ENCODE measurements at regions not wholly inside any gene's neighbourhood (a gene's known extent, or its start where the extent isn't known, plus 50 kb on each side); places are given as distances from the start of the nearest gene placed in this dataset.

DNA sequence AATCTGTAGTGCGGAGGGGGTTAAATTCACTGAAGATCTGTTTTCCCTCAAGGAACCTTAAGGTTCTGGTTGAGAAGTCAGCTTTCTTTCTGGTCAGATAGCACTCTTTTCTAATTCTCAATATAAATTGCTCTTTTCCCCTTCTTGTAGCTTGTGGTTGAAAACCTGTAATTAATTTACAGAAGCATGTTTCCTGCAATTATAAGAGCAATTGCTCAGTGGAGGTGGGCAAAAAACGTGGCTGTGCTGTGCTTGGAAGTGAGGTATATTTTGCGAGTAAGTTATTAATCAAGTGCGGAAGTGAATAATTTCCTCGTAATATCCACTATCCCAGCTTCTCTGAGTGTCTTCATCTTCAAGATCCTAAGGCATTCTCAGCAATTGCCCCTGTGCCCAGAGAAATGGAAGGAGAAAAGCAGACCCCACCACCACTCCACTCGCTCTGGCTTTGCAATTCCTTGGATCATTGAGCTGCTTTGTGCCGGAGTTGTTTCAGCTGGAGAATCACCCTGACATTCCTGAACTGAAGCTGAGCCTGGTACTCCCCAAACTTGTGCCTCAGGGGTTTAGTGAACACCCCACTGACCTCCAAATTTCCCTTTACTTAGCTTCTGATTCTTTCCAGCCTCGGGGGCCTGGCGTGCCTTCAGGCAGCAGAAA, 140.6 kb downstream of the LRRC70 start:
- TF ChIP-seq, protein P1, sequence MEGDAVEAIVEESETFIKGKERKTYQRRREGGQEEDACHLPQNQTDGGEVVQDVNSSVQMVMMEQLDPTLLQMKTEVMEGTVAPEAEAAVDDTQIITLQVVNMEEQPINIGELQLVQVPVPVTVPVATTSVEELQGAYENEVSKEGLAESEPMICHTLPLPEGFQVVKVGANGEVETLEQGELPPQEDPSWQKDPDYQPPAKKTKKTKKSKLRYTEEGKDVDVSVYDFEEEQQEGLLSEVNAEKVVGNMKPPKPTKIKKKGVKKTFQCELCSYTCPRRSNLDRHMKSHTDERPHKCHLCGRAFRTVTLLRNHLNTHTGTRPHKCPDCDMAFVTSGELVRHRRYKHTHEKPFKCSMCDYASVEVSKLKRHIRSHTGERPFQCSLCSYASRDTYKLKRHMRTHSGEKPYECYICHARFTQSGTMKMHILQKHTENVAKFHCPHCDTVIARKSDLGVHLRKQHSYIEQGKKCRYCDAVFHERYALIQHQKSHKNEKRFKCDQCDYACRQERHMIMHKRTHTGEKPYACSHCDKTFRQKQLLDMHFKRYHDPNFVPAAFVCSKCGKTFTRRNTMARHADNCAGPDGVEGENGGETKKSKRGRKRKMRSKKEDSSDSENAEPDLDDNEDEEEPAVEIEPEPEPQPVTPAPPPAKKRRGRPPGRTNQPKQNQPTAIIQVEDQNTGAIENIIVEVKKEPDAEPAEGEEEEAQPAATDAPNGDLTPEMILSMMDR (IDR thresholded peaks at IDR 0.05; ENCODE audit: unreplicated experiment), result no peak
- Mint-ChIP-seq H3K4me1 (ENCODE audit: unreplicated experiment) (peaks cover 7% of the 10 kb centered on the region), H3K36me3 (ENCODE audit: low read depth, unreplicated experiment) (no peaks in the 10 kb centered on the region), H3K27me3 (ENCODE audit: unreplicated experiment) (no peaks in the 10 kb centered on the region), H3K27ac (ENCODE audit: unreplicated experiment) (no peak overlapping the region), H3K9me3 (ENCODE audit: unreplicated experiment) (no peaks in the 10 kb centered on the region), H3K4me3 (ENCODE audit: unreplicated experiment) (no peak overlapping the region)
- no peak for DNase-seq (ENCODE audit: low spot score)

DNA sequence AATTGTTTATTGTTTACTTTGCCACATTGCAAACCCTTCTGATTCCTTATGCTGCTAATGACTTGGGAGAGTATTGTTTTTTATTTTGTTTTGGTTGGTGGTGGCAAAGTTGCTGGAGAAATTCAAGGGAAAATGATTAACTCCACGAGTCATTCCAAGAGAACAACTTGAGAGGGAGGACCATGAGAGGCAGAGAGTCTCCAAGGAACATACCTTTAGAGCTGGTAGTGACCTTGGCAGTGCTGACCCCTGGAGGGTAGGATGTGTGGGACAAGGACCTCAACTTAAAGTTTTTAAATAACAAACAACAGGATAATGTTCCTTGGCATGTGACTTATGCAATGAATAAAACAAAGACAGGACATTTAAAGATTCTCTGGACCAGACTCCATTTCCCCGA, 139.7 kb downstream of the LRRC70 start:
- no peaks in the 10 kb centered on the region for H3K9me3 Mint-ChIP-seq (ENCODE audit: unreplicated experiment)
- no peaks in the 10 kb centered on the region for H3K27me3 Mint-ChIP-seq (ENCODE audit: unreplicated experiment)
- no peak for DNase-seq (ENCODE audit: low spot score)
- TF ChIP-seq, protein P1 (IDR thresholded peaks at IDR 0.05; ENCODE audit: unreplicated experiment), result peak; percentile 21
- H3K36me3 Mint-ChIP-seq (ENCODE audit: low read depth, unreplicated experiment), result no peaks in the 10 kb centered on the region
- H3K4me1 Mint-ChIP-seq (ENCODE audit: unreplicated experiment), result peaks cover 7% of the 10 kb centered on the region
- no peak overlapping the region for H3K27ac Mint-ChIP-seq (ENCODE audit: unreplicated experiment)
- H3K4me3 Mint-ChIP-seq (ENCODE audit: unreplicated experiment), result no peak overlapping the region

DNA sequence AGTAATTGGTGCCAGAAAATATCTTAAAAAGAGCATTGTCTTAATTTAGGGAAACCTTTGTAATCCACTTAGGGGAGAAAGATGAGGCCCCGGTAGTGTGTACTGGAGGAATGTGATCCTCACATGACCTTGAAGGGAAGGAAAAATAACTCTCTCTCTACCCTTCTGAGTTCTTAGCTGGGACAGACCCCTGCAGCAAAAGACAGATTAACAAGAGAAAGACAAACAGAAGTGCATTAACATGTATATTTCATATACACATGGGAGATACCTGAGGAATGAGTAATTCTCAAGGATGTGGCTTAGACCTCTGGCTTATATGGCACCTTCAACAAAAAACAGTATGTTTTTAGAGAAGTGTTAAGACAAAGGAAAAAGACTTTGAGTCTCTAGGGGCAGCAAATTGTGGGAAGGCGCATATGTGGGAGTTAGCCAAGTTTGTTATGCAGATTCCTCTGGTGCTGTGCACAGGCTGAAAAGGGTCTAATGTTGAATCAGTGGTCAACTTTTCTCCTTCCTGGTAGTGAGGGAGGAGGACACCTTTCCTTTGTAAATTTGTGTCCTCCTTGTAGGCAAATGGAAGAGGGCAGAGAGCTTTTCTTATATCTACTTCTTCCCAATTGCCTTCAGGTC, 138.8 kb downstream of the LRRC70 start:
- H3K4me1 Mint-ChIP-seq (ENCODE audit: unreplicated experiment), result peaks cover 7% of the 10 kb centered on the region
- DNase-seq (ENCODE audit: low spot score), result no peak
- no peak overlapping the region for H3K27ac Mint-ChIP-seq (ENCODE audit: unreplicated experiment)
- H3K27me3 Mint-ChIP-seq (ENCODE audit: unreplicated experiment), result no peaks in the 10 kb centered on the region
- H3K36me3 Mint-ChIP-seq (ENCODE audit: low read depth, unreplicated experiment), result no peaks in the 10 kb centered on the region
- H3K9me3 Mint-ChIP-seq (ENCODE audit: unreplicated experiment), result no peaks in the 10 kb centered on the region
- TF ChIP-seq, protein P1 (IDR thresholded peaks at IDR 0.05; ENCODE audit: unreplicated experiment), result no peak
- no peak overlapping the region for H3K4me3 Mint-ChIP-seq (ENCODE audit: unreplicated experiment)

DNA sequence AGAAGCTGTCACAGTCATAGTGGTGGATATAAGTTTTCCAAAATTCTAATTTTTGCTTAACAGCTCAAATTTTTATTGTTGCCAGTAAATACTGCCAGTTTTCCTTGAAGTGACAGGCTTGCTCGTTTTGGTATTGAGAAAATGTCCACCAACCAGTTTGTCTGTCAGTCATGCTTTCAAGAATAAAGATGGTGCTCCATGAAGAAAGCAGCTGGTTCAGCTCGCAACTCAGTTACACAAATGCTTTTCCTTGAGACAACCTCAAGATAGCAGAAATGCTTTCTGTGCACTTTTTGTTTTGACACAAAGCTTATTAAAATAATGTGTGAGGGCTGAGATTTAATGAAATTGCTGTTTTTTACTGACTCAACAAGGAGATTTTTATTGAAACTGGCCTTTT, 135.7 kb downstream of the LRRC70 start:
- no peaks in the 10 kb centered on the region for H3K36me3 Mint-ChIP-seq (ENCODE audit: low read depth, unreplicated experiment)
- peaks cover 2% of the 10 kb centered on the region for H3K27me3 Mint-ChIP-seq (ENCODE audit: unreplicated experiment)
- H3K4me3 Mint-ChIP-seq (ENCODE audit: unreplicated experiment), result no peak overlapping the region
- no peak overlapping the region for H3K27ac Mint-ChIP-seq (ENCODE audit: unreplicated experiment)
- TF ChIP-seq, protein P1 (IDR thresholded peaks at IDR 0.05; ENCODE audit: unreplicated experiment), result no peak
- H3K4me1 Mint-ChIP-seq (ENCODE audit: unreplicated experiment), result peaks cover 7% of the 10 kb centered on the region
- H3K9me3 Mint-ChIP-seq (ENCODE audit: unreplicated experiment), result no peaks in the 10 kb centered on the region
- DNase-seq (ENCODE audit: low spot score), result no peak
